GM21367 (cell line): ENCODE measurements at regions not wholly inside any gene's neighbourhood (a gene's known extent, or its start where the extent isn't known, plus 50 kb on each side); places are given as distances from the start of the nearest gene placed in this dataset.

Experiments used
- ATAC-seq: cut with Tn5 transposase; IDR thresholded peaks from one replicate; pipeline ENCODE4 v1.9.1; 2021; ENCODE audit not compliant: unreplicated experiment

DNA sequence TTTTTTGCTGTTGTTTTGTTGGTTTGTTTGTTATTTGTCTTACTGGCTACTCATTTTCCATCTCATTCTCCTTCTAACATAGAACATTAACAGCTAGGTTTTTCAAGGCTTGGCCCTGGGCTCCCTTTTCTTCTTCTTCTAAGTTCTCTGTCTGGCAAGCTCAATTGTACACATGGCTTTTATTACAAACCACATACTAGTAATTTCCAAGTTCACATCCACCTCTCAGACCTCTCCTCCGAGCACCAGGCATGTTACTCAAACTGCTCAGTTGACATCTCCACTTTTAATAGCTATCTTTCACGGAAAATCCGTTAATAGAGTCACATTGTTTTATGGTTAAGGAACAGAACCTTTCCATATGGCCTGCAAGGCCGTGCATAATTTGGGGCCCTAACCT lies 736.9 kb upstream of the ADAMTS5 start:
- ATAC-seq = no peak

GRCh38 chr21:27700974-27701614 lies 734.2 kb upstream of the ADAMTS5 start:
- ATAC-seq = peak; percentile 74

- no peak for ATAC-seq
Observed at GRCh38 chr21:27695246-27695645, 728.4 kb upstream of the ADAMTS5 start.

DNA sequence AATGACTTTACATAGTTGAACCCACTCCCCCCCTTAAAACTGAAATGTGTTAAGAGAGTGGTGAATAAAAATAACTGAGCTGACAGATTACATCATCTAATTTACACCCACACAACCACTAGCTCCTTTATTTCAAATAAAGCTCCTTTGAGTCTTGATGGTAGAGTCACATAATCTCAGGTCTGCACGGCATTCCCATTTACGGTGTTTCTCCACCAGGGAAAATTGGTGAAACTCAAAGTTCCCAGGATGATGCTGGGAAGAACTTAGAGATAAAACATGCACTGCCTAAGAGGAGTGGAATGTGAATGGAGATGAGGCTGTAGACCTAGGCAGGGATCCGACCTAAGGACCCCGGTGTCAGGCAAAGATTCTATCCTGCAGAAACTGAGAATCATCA lies 727.8 kb upstream of the ADAMTS5 start:
- no peak for ATAC-seq

DNA sequence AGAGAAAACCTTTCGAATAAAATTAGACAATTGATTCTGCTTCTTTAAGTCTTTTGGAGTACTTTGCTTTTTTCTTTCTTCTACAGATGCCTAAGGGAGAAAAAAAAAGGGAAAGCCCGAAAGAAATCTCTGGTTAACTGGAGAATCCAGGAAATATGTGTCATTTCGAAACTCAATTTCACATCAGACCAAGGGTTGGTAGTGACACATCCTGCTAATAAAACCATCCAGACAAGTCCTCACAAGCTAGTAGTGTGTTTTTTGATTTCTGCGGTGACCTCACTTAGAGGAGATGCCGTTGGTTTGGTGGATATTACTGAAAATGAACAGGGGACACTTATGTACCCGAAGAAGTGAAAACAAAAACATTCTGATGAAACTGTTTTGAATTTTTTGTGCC lies 726.5 kb upstream of the ADAMTS5 start:
- no peak for ATAC-seq

DNA sequence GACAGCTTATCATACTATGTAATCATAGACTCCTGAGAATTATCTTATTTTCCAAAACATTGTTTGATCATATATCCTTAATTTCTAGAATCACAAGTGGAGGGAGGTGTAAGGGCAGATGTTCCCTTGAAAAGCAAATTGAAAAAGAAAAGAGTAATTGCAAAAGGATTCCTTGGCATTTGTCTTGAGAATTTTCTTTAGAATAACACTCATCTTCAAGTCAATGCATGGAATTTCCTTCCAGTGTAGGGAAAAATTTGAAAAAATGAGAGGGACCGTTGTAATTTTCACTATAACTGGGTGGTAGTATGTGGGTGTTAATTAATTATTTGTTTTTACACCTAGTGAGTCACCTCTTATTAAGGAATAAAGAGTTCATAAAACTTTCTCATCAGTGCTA lies 724.6 kb upstream of the ADAMTS5 start:
- no peak for ATAC-seq

- ATAC-seq = no peak
Observed at GRCh38 chr21:27691006-27691405, 724.1 kb upstream of the ADAMTS5 start.

GRCh38 chr21:27690426-27690825 lies 723.5 kb upstream of the ADAMTS5 start:
- no peak for ATAC-seq

GRCh38 chr21:27688773-27689172 lies 721.9 kb upstream of the ADAMTS5 start:
- ATAC-seq = no peak

DNA sequence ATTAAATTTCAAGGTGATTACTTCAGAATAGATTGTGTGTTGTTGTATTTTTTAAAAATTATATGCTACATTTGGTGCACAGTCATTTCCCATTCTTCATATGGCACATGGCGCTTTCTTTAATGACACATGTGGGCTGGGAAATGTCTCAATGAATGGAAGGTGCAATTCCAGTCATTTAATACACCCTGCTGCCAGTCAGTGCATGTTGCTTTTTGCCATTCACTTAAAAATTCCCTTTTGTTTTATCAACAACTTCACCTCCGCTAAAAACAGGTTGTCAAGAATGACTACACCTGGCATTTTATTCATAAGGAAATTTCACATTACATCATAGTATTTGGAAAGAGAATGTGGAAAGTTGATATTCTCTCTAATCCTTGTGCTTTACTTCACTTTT lies 716.4 kb upstream of the ADAMTS5 start:
- ATAC-seq = no peak

- no peak for ATAC-seq
Observed at GRCh38 chr21:27681841-27682240, 715.0 kb upstream of the ADAMTS5 start.

DNA sequence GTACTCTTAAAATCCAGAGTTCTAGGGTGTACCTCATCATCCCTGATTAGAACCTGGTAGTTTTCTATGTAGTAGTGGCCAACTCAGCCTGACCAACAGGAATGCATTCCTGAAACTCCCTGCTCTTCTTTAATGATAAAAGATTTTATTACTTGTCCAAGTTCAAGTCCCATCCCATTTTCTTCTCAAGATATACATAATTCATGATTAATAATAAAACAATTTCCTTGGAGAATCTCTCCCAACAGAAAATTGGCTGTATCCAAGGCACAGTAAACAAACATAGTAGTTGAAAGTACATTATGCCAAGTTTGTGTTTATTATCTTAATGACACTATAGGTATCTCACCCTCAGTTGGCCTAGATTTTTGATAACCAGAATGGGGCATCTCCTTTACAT lies 714.1 kb upstream of the ADAMTS5 start:
- ATAC-seq = no peak

- ATAC-seq = no peak
Observed at GRCh38 chr21:27680181-27680580, 713.3 kb upstream of the ADAMTS5 start.

DNA sequence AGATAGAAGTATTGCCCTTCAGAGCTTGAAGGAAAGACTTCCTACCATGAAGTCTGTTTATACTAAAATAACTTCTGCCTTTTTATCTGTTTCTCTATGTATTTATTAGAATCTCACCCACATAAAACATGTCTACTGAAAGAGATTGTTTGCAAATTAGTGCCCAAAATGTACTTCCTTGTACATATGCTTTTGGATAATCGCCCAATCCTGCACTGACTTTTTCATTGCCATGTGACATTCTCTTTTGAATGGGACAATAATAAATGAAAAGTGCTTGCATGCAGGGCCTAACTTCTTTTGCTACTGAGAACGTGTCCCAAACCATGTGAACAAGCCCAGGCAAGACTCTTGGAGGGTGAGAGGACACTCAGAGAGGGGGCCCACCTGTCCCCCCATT lies 711.6 kb upstream of the ADAMTS5 start:
- no peak for ATAC-seq

- no peak for ATAC-seq
Observed at GRCh38 chr21:27677546-27677945, 710.7 kb upstream of the ADAMTS5 start.

DNA sequence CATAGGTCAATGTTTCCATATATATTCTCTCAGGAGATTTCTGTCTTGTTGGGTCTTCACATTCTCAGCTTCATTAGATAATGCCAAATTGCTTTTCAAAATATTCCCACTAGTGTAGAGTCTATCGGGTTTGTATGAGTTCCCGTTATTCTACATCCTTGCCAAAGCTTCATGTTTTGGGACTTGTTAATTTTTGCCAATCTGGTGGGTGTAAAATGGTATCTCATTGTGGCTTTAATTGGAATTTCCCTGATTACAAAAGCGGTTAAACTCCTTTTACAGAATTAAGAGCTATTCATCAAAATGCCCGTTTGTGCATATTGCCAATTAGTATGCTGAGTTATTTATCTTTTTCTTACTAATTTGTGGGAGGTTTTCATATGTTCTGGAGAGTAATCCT lies 708.4 kb upstream of the ADAMTS5 start:
- no peak for ATAC-seq

DNA sequence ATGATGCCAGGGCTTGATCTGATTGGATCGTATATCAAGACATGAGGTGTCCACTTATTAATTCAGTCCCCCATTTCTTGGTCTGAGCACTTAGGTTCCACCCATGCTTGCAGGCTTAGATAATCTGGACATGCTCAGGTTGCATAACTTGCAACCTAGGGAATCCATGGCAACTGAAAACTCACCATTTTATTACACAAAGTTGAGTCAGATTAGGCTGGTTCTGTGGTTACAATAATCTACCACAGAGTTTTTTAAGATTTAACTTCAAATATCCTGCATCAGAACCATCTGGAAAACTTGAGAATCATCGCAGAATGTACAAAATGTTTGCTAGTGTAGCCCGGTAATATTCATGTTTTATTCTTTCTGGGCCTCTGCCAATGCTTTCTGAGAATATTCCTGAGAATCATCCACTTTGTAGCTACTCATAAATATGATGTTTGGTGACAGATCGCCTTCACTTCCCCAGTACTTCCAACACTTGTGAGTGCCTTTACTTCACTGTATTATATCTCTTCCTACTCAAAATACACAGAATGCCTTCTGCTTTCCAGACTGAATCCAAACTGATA lies 707.2 kb upstream of the ADAMTS5 start:
- ATAC-seq = no peak

GRCh38 chr21:27673581-27673980 lies 706.7 kb upstream of the ADAMTS5 start:
- ATAC-seq = no peak

DNA sequence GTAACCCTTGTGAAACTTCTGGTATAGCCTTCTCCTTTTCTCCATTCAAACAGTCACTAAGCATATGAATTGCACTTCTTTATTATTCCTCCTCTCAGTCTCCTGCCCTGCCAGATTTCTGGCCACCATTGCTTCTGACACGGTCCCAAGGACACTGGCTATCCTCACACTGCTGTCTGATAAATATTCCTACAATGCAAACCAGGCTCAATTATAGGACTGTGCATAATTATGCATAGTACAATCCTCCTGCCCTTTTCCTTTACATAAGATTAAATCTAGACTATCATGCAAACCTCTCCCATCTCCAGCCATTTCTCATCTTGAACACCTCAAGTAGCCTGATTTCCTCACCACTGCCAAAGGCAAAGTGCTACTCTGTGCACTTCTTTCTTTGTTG lies 704.3 kb upstream of the ADAMTS5 start:
- ATAC-seq = no peak

DNA sequence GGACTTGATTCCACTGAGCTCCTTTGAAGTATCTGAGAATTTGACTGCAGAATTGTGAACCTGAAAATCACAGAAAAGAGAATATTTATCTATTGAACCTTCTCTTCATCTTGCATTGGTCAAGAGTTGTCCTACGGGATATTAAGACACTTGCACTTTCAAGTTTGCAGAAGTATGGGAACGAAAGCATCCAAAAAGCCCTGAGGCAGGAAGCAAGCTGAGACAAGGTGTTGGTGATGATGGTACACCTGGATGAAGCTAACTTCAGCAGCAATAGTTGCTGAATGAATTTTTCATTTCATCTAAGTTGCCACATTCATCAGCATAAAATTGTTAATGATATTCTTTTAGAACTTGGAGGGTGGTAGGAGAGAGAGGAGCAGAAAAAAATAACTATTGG lies 686.6 kb upstream of the ADAMTS5 start:
- ATAC-seq = no peak

DNA sequence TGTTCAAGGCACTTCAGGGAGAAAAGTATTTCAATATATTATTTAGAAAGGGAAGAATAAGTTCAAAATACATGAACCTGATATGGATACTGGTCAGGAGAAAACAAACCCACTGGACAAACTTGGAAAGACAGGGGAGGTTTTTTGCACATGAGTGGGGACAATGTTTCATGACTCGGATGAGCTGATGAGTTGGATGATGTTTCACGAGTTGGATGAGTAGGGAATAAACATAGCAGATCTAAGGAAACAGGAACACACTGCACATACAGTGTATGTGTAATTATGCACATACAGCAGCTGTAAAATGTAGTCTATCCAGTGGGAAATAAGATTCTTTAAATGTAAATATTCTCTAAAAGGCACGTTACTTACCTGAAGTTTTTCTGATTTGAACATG lies 682.9 kb upstream of the ADAMTS5 start:
- ATAC-seq = no peak

DNA sequence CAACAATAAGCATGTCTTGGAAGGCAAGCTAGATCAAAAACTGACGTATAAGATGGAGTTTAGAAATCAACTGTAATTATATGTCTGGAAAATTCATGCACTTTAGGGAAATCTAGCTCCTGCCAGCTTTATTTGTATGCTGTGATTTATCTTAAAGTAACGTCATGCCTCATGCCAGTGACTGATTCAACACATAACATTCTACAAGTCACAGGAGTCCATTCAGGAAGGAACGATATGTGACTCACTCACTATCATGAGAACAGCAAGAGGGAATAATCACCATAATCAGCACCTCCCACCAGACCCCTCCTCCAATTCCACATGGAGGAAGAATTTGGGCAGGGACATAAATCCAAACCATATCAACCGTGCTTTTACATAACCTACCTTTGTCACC lies 682.4 kb upstream of the ADAMTS5 start:
- no peak for ATAC-seq

- ATAC-seq = no peak
Observed at GRCh38 chr21:27648560-27648959, 681.7 kb upstream of the ADAMTS5 start.
